ENCODE measurements at regions not wholly inside any gene's neighbourhood (a gene's known extent, or its start where the extent isn't known, plus 50 kb on each side); places are given as distances from the start of the nearest gene placed in this dataset.

GRCh38 chr15:69916169-69916785 lies 181.4 kb downstream of the TLE3 start:
- CTCF ChIA-PET, result no interaction called here
- no peak for TF ChIP-seq POLR2AphosphoS5 (IDR thresholded peaks at IDR 0.05; ENCODE audit: low read depth, low read length)
- no peak for TF ChIP-seq REST (IDR thresholded peaks at IDR 0.05; ENCODE audit: insufficient read depth in 1 of 2, low read depth in 2 of 2, low read length in 1 of 2)
- TF ChIP-seq CTCF (IDR thresholded peaks at IDR 0.05), result no peak
- TF ChIP-seq TCF7L2 (IDR thresholded peaks at IDR 0.05; ENCODE audit: low read depth, low read length), result no peak
- TF ChIP-seq SIN3A (IDR thresholded peaks at IDR 0.05; ENCODE audit: borderline replicate concordance, insufficient read depth, low read depth, low read length), result no peak
- Histone ChIP-seq H3K4me1 (ENCODE audit: control insufficient read depth, insufficient read depth, low read length) (no peaks in the 10 kb centered on the region), H3K27me3 (ENCODE audit: control insufficient read depth, insufficient read depth, low read length) (no peaks in the 10 kb centered on the region), H3K9me3 (ENCODE audit: control insufficient read depth, insufficient read depth, low read depth, low read length) (no peaks in the 10 kb centered on the region), H3K4me3 (ENCODE audit: low read depth in 2 of 2, low read length in 2 of 2) (no peak overlapping the region), H3K27ac (ENCODE audit: low read length) (no peak overlapping the region), H3K36me3 (ENCODE audit: control insufficient read depth, insufficient read depth, low read length) (no peaks in the 10 kb centered on the region)
- POLR2A ChIA-PET, result interaction anchor here (0.7 kb wide), 1 partner anchor 115 kb away, joined by 3 read pairs; no protein-coding TSS in a partner anchor
- no peak for DNase-seq (ENCODE audit: low read depth, low spot score)
- no peak for ATAC-seq
- intact Hi-C loops (cut with micrococcal nuclease; ENCODE audit: unreplicated experiment) (no loop called here), in situ Hi-C loops (cut with HindIII; ENCODE audit: low pct_unique_long_range_greater_than_20kb, low sequenced_read_pairs) (no loop called here)
- no TSS peak for BruUV-seq (replicated peaks)

- TF ChIP-seq CTCF (IDR thresholded peaks at IDR 0.05) (no peak), TCF7L2 (IDR thresholded peaks at IDR 0.05; ENCODE audit: low read depth, low read length) (no peak), SIN3A (IDR thresholded peaks at IDR 0.05; ENCODE audit: borderline replicate concordance, insufficient read depth, low read depth, low read length) (no peak), REST (IDR thresholded peaks at IDR 0.05; ENCODE audit: insufficient read depth in 1 of 2, low read depth in 2 of 2, low read length in 1 of 2) (no peak), POLR2AphosphoS5 (IDR thresholded peaks at IDR 0.05; ENCODE audit: low read depth, low read length) (no peak)
- H3K9me3 ChIP-seq (ENCODE audit: control insufficient read depth, insufficient read depth, low read depth, low read length), result no peaks in the 10 kb centered on the region
- H3K36me3 ChIP-seq (ENCODE audit: control insufficient read depth, insufficient read depth, low read length), result no peaks in the 10 kb centered on the region
- CTCF ChIA-PET, result no interaction called here
- no peaks in the 10 kb centered on the region for H3K4me1 ChIP-seq (ENCODE audit: control insufficient read depth, insufficient read depth, low read length)
- no peaks in the 10 kb centered on the region for H3K27me3 ChIP-seq (ENCODE audit: control insufficient read depth, insufficient read depth, low read length)
- POLR2A ChIA-PET, result no interaction called here
- DNase-seq (ENCODE audit: low read depth, low spot score) (no peak), ATAC-seq (no peak)
- in situ Hi-C loops (cut with HindIII; ENCODE audit: low pct_unique_long_range_greater_than_20kb, low sequenced_read_pairs), result no loop called here
- no TSS peak for BruUV-seq (replicated peaks)
- no peak overlapping the region for H3K27ac ChIP-seq (ENCODE audit: low read length)
- intact Hi-C loops (cut with micrococcal nuclease; ENCODE audit: unreplicated experiment), result no loop called here
- no peak overlapping the region for H3K4me3 ChIP-seq (ENCODE audit: low read depth in 2 of 2, low read length in 2 of 2)
These were observed 180.7 kb downstream of the TLE3 start for GRCh38 chr15:69917056-69917455.
